Skeletal muscle cell (primary cell): ENCODE measurements at regions not wholly inside any gene's neighbourhood (a gene's known extent, or its start where the extent isn't known, plus 50 kb on each side); places are given as distances from the start of the nearest gene placed in this dataset.
"Not testable (repeated sequence)": the region's sequence is repeated elsewhere in the genome, so short reads cannot be mapped to it uniquely, and the experiment has no call there.

Experiments
- DNase-seq: peaks from one replicate; pipeline ENCODE4 v3.0.0-alpha.2; 2010; ENCODE audit warnings: low read depth
- H3K4me3 ChIP-seq: 2 replicates; pipeline ENCODE4 v1.5.1; 2011; ENCODE audit warnings: low read depth, mild to moderate bottlenecking, control low read depth, low read length, moderate library complexity

GRCh38 chr4:79850626-79851025 is 222.4 kb downstream of the ANTXR2 start:
- H3K4me3 ChIP-seq, result no peak overlapping the region
- DNase-seq, result no peak

GRCh38 chr4:79848329-79848728 is 224.7 kb downstream of the ANTXR2 start:
- DNase-seq, result no peak
- H3K4me3 ChIP-seq, result no peak overlapping the region

GRCh38 chr4:79847411-79847810 is 225.6 kb downstream of the ANTXR2 start:
- H3K4me3 ChIP-seq, result no peak overlapping the region
- no peak for DNase-seq

GRCh38 chr4:79842162-79842561 is 230.9 kb downstream of the ANTXR2 start:
- no peak for DNase-seq
- no peak overlapping the region for H3K4me3 ChIP-seq

GRCh38 chr4:79833857-79834256 is 239.2 kb downstream of the ANTXR2 start:
- DNase-seq, result no peak
- H3K4me3 ChIP-seq, result no peak overlapping the region

GRCh38 chr4:79831701-79832514 is 241.1 kb downstream of the ANTXR2 start:
- H3K4me3 ChIP-seq, result no peak overlapping the region
- no peak for DNase-seq

GRCh38 chr4:79831119-79831528 is 241.9 kb downstream of the ANTXR2 start:
- no peak for DNase-seq
- no peak overlapping the region for H3K4me3 ChIP-seq

GRCh38 chr4:79827283-79827682 is 245.7 kb downstream of the ANTXR2 start:
- H3K4me3 ChIP-seq, result no peak overlapping the region
- no peak for DNase-seq

GRCh38 chr4:79823148-79823763 is 249.8 kb downstream of the ANTXR2 start:
- no peak for DNase-seq

GRCh38 chr4:79820427-79820826 is 252.6 kb downstream of the ANTXR2 start:
- no peak overlapping the region for H3K4me3 ChIP-seq
- no peak for DNase-seq

More at GRCh38 chr4:79823148-79823763, 249.8 kb downstream of the ANTXR2 start:
- no peak overlapping the region for H3K4me3 ChIP-seq

GRCh38 chr4:79807933-79808332 is 265.1 kb downstream of the ANTXR2 start:
- H3K4me3 ChIP-seq, DNase-seq: not testable (repeated sequence)

- no peak for DNase-seq
- H3K4me3 ChIP-seq, result no peak overlapping the region
These were observed 275.0 kb downstream of the ANTXR2 start for GRCh38 chr4:79798047-79798446.

GRCh38 chr4:79796948-79797347 is 276.1 kb downstream of the ANTXR2 start:
- DNase-seq, result no peak
- no peak overlapping the region for H3K4me3 ChIP-seq

- H3K4me3 ChIP-seq, result no peak overlapping the region
- no peak for DNase-seq
These were observed 284.1 kb downstream of the ANTXR2 start for GRCh38 chr4:79788884-79789283.

- no peak overlapping the region for H3K4me3 ChIP-seq
These were observed 292.9 kb downstream of the ANTXR2 start for GRCh38 chr4:79780129-79780528.

GRCh38 chr4:79772510-79772909 is 300.5 kb downstream of the ANTXR2 start:
- H3K4me3 ChIP-seq, result no peak overlapping the region
- no peak for DNase-seq

More at GRCh38 chr4:79780129-79780528, 292.9 kb downstream of the ANTXR2 start:
- no peak for DNase-seq

GRCh38 chr4:79764120-79764519 is 308.9 kb downstream of the ANTXR2 start:
- DNase-seq, result no peak
- H3K4me3 ChIP-seq, result no peak overlapping the region

- no peak overlapping the region for H3K4me3 ChIP-seq
These were observed 309.4 kb downstream of the ANTXR2 start for GRCh38 chr4:79763486-79764075.

GRCh38 chr4:79759793-79760192 is 313.2 kb downstream of the ANTXR2 start:
- no peak overlapping the region for H3K4me3 ChIP-seq
- DNase-seq, result no peak

More at GRCh38 chr4:79763486-79764075, 309.4 kb downstream of the ANTXR2 start:
- no peak for DNase-seq

- DNase-seq, result no peak
These were observed 315.4 kb downstream of the ANTXR2 start for GRCh38 chr4:79757600-79757999.

More at GRCh38 chr4:79757600-79757999, 315.4 kb downstream of the ANTXR2 start:
- no peak overlapping the region for H3K4me3 ChIP-seq
